H9 (cell line): ENCODE measurements at regions not wholly inside any gene's neighbourhood (a gene's known extent, or its start where the extent isn't known, plus 50 kb on each side); places are given as distances from the start of the nearest gene placed in this dataset.

ENCODE experiments used
- DNase-seq: peaks from one replicate; pipeline ENCODE4 v3.0.0-alpha.2; 2017
- H2AFZ ChIP-seq: one replicate; pipeline ENCODE4 v1.6.1; 2013; ENCODE audit warnings: mild to moderate bottlenecking, low read length, control low read depth, moderate library complexity
- H2AK5ac ChIP-seq: 2 replicates; pipeline ENCODE4 v1.6.1; 2013; ENCODE audit warnings: low read length, control low read depth, mixed read lengths; ENCODE audit not compliant: insufficient read length
- H2BK120ac ChIP-seq: one replicate; pipeline ENCODE4 v1.6.1; 2013; ENCODE audit warnings: low read depth, mild to moderate bottlenecking, low read length, control low read depth, inconsistent platforms; ENCODE audit not compliant: poor library complexity, severe bottlenecking
- H2BK12ac ChIP-seq: 2 replicates; pipeline ENCODE4 v1.6.1; 2013; ENCODE audit warnings: low read length, control low read depth, mixed read lengths, low read depth; ENCODE audit not compliant: insufficient read length
- H2BK15ac ChIP-seq: 2 replicates; pipeline ENCODE4 v1.6.1; 2013; ENCODE audit warnings: low read depth, low read length, control low read depth
- H2BK20ac ChIP-seq: one replicate; pipeline ENCODE4 v1.6.1; 2013; ENCODE audit warnings: low read depth, mild to moderate bottlenecking, low read length, control low read depth, inconsistent platforms; ENCODE audit not compliant: poor library complexity, severe bottlenecking
- H2BK5ac ChIP-seq: 2 replicates; pipeline ENCODE4 v1.6.1; 2013; ENCODE audit warnings: low read length, control low read depth, mixed read lengths; ENCODE audit not compliant: insufficient read length
- H3K14ac ChIP-seq: 2 replicates; pipeline ENCODE4 v1.6.1; 2013; ENCODE audit warnings: low read length, control low read depth; ENCODE audit not compliant: insufficient read depth
- H3K18ac ChIP-seq: 2 replicates; pipeline ENCODE4 v1.6.1; 2013; ENCODE audit warnings: low read depth, mild to moderate bottlenecking, mixed read lengths, low read length, control low read depth; ENCODE audit not compliant: insufficient read length
- H3K23ac ChIP-seq: 2 replicates; pipeline ENCODE4 v1.6.1; 2013; ENCODE audit warnings: low read length, control low read depth, mixed read lengths, low read depth; ENCODE audit not compliant: insufficient read length
- H3K23me2 ChIP-seq: 2 replicates; pipeline ENCODE4 v1.6.1; 2013; ENCODE audit warnings: low read depth, mild to moderate bottlenecking, mixed read lengths, low read length, control low read depth; ENCODE audit not compliant: insufficient read length, poor library complexity, severe bottlenecking
- H3K27ac ChIP-seq: 2 replicates; pipeline ENCODE4 v1.5.1; 2013; ENCODE audit warnings: low read length, control low read depth, mixed read lengths, low read depth; ENCODE audit not compliant: insufficient read length
- H3K27me3 ChIP-seq: 2 replicates; pipeline ENCODE4 v1.6.1; 2013; ENCODE audit warnings: low read length, control low read depth, inconsistent platforms; ENCODE audit not compliant: insufficient read depth
- H3K4ac ChIP-seq: 2 replicates; pipeline ENCODE4 v1.6.1; 2013; ENCODE audit warnings: low read depth, mild to moderate bottlenecking, control low read depth, inconsistent platforms, low read length, moderate library complexity
- H3K4me1 ChIP-seq: 2 replicates; pipeline ENCODE4 v1.6.1; 2013; ENCODE audit warnings: low read length, control low read depth, inconsistent platforms; ENCODE audit not compliant: insufficient read depth
- H3K4me2 ChIP-seq: 2 replicates; pipeline ENCODE4 v1.6.1; 2013; ENCODE audit warnings: low read length, control low read depth, mixed read lengths; ENCODE audit not compliant: insufficient read length, insufficient read depth
- H3K56ac ChIP-seq: 2 replicates; pipeline ENCODE4 v1.6.1; 2013; ENCODE audit warnings: low read depth, mild to moderate bottlenecking, mixed read lengths, low read length, control low read depth; ENCODE audit not compliant: insufficient read length
- H3K79me1 ChIP-seq: 2 replicates; pipeline ENCODE4 v1.6.1; 2013; ENCODE audit warnings: low read depth, mild to moderate bottlenecking, moderate library complexity, low read length, control low read depth, inconsistent platforms; ENCODE audit not compliant: insufficient read depth, poor library complexity, severe bottlenecking
- H3K79me2 ChIP-seq: 2 replicates; pipeline ENCODE4 v1.6.1; 2013; ENCODE audit warnings: low read length, control low read depth, inconsistent platforms; ENCODE audit not compliant: insufficient read depth
- H3K9ac ChIP-seq: 2 replicates; pipeline ENCODE4 v1.6.1; 2013; ENCODE audit warnings: low read length, control low read depth, mixed read lengths; ENCODE audit not compliant: insufficient read length; ENCODE audit errors: extremely low read depth
- H3K9me3 ChIP-seq: one replicate; pipeline ENCODE4 v1.6.1; 2013; ENCODE audit warnings: low read depth, low read length, inconsistent platforms; ENCODE audit not compliant: control insufficient read depth
- H3T11ph ChIP-seq: one replicate; pipeline ENCODE4 v1.6.1; 2013; ENCODE audit warnings: mild to moderate bottlenecking, low read length, control low read depth, inconsistent platforms
- H4K20me1 ChIP-seq: one replicate; pipeline ENCODE4 v1.6.1; 2013; ENCODE audit not compliant: control insufficient read depth, insufficient read length, insufficient read depth
- H4K5ac ChIP-seq: 2 replicates; pipeline ENCODE4 v1.6.1; 2013; ENCODE audit warnings: low read depth, mild to moderate bottlenecking, mixed read lengths, low read length, control low read depth; ENCODE audit not compliant: insufficient read length
- H4K8ac ChIP-seq: replicated peaks from 2 replicates; pipeline ENCODE4 v1.6.1; 2013; ENCODE audit warnings: low read length, control low read depth, mixed read lengths, low read depth; ENCODE audit not compliant: insufficient read length
- H4K91ac ChIP-seq: 2 replicates; pipeline ENCODE4 v1.6.1; 2013; ENCODE audit warnings: low read depth, mild to moderate bottlenecking, moderate library complexity, mixed read lengths, low read length, control low read depth; ENCODE audit not compliant: insufficient read length
- H3K27ac Mint-ChIP-seq, 3 experiments: 2 replicates in 2 of 3; 3 replicates in 1 of 3; pipeline ENCODE4 v1.8.0; 2020 to 2021; ENCODE audit warnings: mixed read lengths in 3 of 3, mild to moderate bottlenecking in 1 of 3, moderate library complexity in 1 of 3
- H3K27me3 Mint-ChIP-seq: 2 replicates; pipeline ENCODE4 v1.8.0; 2021; ENCODE audit warnings: low read depth, mild to moderate bottlenecking, moderate library complexity, mixed read lengths
- H3K36me3 Mint-ChIP-seq, 3 experiments: 2 replicates in 2 of 3; 3 replicates in 1 of 3; pipeline ENCODE4 v1.8.0; 2020 to 2021; ENCODE audit warnings: low read depth in 3 of 3, mixed read lengths in 3 of 3; ENCODE audit not compliant: insufficient read depth in 1 of 3
- H3K4me1 Mint-ChIP-seq, 2 experiments: 2 replicates each; pipeline ENCODE4 v1.8.0; 2020; ENCODE audit warnings: mixed read lengths in 2 of 2
- H3K4me3 Mint-ChIP-seq, 2 experiments: 2 replicates in 1 of 2; 3 replicates in 1 of 2; pipeline ENCODE4 v1.8.0; 2020 to 2021; ENCODE audit warnings: mild to moderate bottlenecking in 2 of 2, mixed read lengths in 2 of 2, moderate library complexity in 1 of 2
- H3K9me3 Mint-ChIP-seq, 2 experiments: 2 replicates in 1 of 2; 3 replicates in 1 of 2; pipeline ENCODE4 v1.8.0; 2020; ENCODE audit warnings: mild to moderate bottlenecking in 2 of 2, mixed read lengths in 2 of 2, moderate library complexity in 1 of 2
- CTCF ChIP-seq: fragments of 200-600 bp; sonication (generic); conservative IDR thresholded peaks from 3 replicates; pipeline ENCODE4 v1.8.0; 2021; ENCODE audit warnings: antibody characterized with exemption, mild to moderate bottlenecking
- WGBS: extraction: QIAGEN DNeasy Blood & Tissue Kit; methylation state at CpG from one replicate; pipeline ENCODE4 v1.1.7; 2013; ENCODE audit warnings: missing lambda C conversion rate, low lambda C conversion rate, mixed read lengths; ENCODE audit not compliant: insufficient read length; ENCODE audit errors: extremely low coverage; 5-methylcytosine and 5-hydroxymethylcytosine counted together

GRCh38 chr2:239775623-239776435 lies 249.3 kb downstream of the NDUFA10 start:
- Histone ChIP-seq H3K4ac (no peak overlapping the region), H4K91ac (no peak overlapping the region), H3K27ac (no peak overlapping the region), H3K79me2 (no peaks in the 10 kb centered on the region), H3K9ac (no peak overlapping the region), H3K23me2 (no peaks in the 10 kb centered on the region), H3T11ph (no peak overlapping the region), H2AFZ (no peak overlapping the region), H3K56ac (no peak overlapping the region), H3K23ac (no peak overlapping the region), H3K27me3 (no peaks in the 10 kb centered on the region), H2BK5ac (no peak overlapping the region), H4K5ac (no peak overlapping the region), H2BK20ac (no peak overlapping the region), H3K9me3 (no peaks in the 10 kb centered on the region), H3K4me2 (no peak overlapping the region), H2BK120ac (no peak overlapping the region), H3K18ac (no peak overlapping the region), H3K79me1 (no peaks in the 10 kb centered on the region), H4K20me1 (no peaks in the 10 kb centered on the region), H4K8ac (no peak overlapping the region), H3K14ac (no peak overlapping the region), H2AK5ac (no peak overlapping the region), H2BK12ac (no peak overlapping the region), H3K4me1 (no peaks in the 10 kb centered on the region), H2BK15ac (no peak overlapping the region)
- H3K27ac Mint-ChIP-seq = no peak overlapping the region
- H3K27me3 Mint-ChIP-seq = peaks cover 35% of the 10 kb centered on the region
- H3K4me3 Mint-ChIP-seq = no peak overlapping the region
- peaks cover 0 to 2% (median 0%) of the 10 kb centered on the region in 3 experiments; a peak in 1 of 7 replicates for H3K36me3 Mint-ChIP-seq
- peaks cover 13 to 16% of the 10 kb centered on the region in 2 experiments; a peak in 4 of 5 replicates for H3K9me3 Mint-ChIP-seq
- no peaks in the 10 kb centered on the region for H3K4me1 Mint-ChIP-seq
- no peak for DNase-seq
- no CpG with 5 or more reads among the region's 21 CpGs for WGBS
- no peak for TF ChIP-seq CTCF
